OCI-LY3 (cell line): ENCODE measurements at regions not wholly inside any gene's neighbourhood (a gene's known extent, or its start where the extent isn't known, plus 50 kb on each side); places are given as distances from the start of the nearest gene placed in this dataset.

ENCODE experiments used
- EZH2phosphoT487 ChIP-seq: fragments of 200-600 bp; shearing (Covaris generic); IDR thresholded peaks from 2 replicates; pipeline ENCODE4 v1.6.1; 2018; ENCODE audit warnings: antibody characterized with exemption, mixed run types, low read depth
- TF ChIP-seq, protein P1 (sequence below): fragments of 200-600, 300-600 bp; sonication (generic); IDR thresholded peaks from 2 replicates; pipeline ENCODE4 v1.5.1; 2014; ENCODE audit warnings: antibody characterized with exemption, low read length, low read depth

DNA sequence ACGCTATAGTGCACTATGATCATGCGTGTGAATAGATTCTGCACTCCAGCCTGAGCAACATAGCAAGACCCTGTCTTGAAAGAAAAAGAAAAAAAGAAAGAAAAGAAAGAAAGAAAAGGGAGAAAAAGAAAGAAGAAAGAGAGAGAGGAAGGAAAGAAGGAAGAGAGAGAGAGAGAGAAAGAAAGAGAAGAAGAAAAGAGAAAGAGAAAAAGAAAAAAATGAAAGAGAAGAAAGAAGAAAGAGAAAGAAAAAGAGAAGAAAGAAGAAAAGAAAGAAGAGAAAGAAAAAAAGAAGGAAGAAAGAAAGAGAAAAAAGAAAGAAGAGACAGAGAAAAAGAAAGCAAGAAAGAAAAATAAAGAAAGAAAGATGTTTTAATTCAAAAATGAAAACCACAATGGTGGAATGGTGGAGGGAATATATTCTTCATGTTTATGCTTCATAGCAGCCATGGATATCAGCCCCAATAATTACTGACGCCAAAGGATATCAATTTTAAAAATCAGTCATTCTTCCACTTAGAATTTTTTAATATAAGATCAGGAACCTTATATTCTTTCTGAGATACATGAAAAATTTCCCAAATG lies 168.7 kb upstream of the TBCA start:
- TF ChIP-seq, protein P1, sequence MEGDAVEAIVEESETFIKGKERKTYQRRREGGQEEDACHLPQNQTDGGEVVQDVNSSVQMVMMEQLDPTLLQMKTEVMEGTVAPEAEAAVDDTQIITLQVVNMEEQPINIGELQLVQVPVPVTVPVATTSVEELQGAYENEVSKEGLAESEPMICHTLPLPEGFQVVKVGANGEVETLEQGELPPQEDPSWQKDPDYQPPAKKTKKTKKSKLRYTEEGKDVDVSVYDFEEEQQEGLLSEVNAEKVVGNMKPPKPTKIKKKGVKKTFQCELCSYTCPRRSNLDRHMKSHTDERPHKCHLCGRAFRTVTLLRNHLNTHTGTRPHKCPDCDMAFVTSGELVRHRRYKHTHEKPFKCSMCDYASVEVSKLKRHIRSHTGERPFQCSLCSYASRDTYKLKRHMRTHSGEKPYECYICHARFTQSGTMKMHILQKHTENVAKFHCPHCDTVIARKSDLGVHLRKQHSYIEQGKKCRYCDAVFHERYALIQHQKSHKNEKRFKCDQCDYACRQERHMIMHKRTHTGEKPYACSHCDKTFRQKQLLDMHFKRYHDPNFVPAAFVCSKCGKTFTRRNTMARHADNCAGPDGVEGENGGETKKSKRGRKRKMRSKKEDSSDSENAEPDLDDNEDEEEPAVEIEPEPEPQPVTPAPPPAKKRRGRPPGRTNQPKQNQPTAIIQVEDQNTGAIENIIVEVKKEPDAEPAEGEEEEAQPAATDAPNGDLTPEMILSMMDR = no peak
- TF ChIP-seq EZH2phosphoT487 = no peak
